Stimulated activated CD8-positive, alpha-beta memory T cell treated with anti-CD3 and anti-CD28 coated beads, Interleukin-2, amount 100 ng/mL, for 48 hours (primary cell): ENCODE measurements at regions not wholly inside any gene's neighbourhood (a gene's known extent, or its start where the extent isn't known, plus 50 kb on each side); places are given as distances from the start of the nearest gene placed in this dataset.
"Not testable (repeated sequence)": the region's sequence is repeated elsewhere in the genome, so short reads cannot be mapped to it uniquely, and the experiment has no call there.

ENCODE experiments used
- DNase-seq, 2 donors: peaks; one replicate each; pipeline ENCODE4 v3.0.0-alpha.2; 2020; ENCODE audit warnings: low read depth in 2 of 2

DNA sequence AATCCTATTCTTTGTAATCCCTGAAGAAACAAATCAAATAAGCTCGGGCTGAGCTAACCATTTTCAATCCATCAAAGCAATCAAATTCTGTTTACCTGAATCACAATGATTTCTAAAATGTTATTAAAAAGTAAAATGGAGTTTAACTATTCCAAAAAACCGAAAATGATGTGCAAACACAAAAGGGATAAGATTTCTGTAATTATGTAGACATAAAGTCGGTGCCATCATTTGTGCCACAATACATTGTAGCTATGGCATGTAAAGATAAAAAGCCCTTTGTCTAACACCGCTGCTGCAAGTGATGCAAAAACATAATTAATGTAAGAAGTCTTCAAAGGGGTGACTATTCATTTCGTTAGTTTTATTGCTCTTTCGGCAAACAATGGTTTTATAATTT, 125.1 kb upstream of the FAM204A start:
- DNase-seq: no peak

DNA sequence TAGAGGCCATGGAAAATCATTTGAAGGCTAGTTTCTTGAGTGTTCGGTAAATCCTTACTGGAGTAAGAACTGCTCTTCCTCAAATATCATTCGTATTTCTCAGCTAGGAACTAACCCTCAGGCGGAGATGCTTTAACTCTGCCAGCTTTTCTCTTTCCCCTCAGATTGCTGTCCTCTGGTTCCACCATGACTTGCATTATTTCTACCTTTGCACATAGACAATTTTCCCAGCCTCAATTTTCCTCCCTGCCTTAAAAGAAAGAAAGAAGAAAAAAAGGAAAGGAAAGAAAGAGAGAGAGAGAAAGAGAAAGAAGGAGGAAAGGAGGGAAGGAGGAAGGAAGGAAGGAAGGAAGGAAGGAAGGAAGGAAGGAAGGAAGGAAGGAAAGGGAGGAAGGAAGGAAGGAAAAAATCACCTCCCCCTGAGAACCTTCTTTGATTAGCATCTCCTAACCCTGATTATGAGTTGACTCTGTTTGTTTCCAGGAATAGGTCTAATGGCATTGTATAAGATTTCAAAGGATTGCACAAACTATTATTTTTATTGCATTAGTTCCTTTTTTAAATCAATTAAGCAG, 123.3 kb upstream of the FAM204A start:
- no peak for DNase-seq

DNA sequence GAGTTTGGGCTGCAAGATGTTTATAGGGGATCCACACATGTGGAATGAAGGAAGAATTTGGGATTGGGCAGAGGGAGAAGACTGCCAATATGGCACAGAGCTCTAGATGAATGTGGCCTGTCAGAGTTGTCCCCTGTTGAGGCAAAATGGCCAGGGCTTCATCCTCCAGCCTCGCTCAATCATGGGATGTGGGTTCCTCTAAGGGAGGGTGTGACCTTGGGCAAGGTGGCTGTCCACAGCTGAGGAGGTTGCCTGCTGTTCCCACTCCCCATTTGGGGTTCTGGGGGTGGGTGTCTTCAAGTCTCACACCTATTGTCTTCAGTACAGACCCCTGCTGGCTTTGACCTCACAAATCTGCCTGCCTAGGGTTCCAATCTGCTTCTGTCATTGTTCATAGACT, 121.6 kb upstream of the FAM204A start:
- no peak for DNase-seq

DNA sequence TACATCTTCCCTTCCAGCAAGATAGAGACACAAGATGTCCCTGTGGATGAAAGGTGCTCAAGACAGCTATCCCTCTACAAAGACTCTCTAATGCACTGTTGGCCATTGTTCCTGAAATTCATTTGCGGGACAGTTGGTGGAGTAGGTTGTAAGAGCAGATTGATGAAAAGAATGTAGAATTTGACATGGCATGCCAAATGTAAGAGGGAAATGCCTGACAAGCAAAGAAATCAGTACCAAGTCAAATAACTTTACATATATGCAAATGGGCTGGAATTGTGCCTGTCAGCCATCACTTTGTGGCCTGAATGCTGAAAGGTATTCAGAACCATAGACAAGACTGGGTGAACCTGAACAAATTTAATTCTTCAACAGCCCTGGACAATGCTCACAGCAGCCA, 120.3 kb upstream of the FAM204A start:
- no peak for DNase-seq

DNA sequence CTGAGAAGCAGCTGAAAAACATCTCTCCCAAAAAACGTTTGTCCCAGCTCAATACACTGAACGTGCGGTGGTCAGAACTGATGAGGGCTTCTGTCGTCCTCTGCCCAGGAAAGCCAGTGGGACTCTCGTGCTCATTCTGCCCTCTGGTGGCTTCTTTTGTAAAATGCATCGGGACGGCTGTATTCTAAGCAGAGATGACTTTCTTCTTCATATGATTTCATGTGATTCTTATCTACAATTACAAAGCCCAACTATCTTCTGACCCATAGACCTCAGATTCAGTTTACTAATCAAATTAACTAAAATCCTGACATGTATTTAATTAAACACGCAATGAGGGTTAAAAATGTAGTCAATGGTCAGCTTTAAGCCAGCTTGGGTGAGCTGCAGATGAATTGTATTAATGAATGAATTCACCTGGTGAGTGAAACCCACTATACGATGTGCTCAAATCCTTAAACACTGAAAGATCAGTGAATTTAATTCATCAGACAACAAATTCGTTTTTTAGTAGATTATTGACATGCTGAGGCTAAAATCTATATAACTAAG, 117.6 kb upstream of the FAM204A start:
- peak; percentile 2 to 28 for DNase-seq

DNA sequence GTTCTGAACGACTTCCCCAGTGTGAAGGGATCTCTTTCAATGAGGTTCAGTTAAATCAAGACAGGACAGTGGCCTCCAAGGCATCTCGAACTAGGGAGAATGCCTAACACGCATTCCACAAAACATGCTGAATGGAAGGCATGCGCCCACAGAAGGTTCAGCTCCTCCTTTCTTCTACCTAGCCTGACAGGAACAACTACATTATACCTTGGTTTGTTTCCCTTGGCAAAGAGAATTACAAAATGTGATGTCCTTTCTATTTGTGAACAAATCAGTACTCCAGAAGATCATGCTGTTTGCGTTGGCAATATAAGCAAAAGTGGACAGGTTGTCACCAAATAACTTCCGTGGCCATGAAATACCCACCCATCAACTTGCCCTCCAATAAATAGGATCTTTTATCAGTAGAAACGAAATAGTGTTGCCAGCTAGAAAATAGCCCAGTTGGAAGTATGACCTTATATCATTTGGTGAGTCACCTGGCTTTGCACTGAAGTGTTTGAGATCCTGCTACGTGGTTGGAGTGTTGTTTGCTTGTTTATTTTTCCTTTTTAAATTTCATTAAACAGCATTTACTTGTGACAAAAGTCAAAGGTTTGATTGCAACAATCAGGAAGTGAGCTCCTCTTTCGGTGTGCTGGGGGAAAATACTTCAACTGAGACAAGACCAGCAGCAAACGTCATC, 117.0 kb upstream of the FAM204A start:
- DNase-seq: no peak

DNA sequence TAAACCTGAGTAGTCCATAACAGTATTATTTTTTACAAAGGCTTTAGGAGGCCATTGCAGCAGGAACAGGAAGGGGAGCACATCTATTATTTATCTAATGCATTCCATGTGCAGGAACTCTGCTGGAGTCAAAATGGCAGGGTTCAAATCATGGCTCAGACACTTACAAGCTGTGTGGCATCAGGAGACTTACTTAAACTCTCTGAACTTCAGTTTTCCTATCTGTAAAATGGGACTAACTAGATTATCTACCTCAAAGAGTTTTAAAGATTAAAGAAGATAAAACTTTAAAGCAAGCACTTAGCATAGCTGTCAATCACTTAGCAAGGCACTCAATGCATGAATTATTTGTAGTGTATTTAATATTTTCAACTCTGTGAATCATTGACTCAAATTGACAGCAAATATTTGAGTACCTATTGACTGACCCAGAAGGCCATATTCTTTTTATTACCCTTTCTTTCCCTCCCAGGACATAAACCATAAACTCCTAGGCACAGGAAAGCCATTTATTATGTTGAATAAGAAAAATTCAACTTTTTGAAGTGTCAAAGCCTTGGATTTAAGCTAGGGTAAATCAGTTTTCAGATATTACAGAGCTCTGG, 115.8 kb upstream of the FAM204A start:
- no peak for DNase-seq

DNA sequence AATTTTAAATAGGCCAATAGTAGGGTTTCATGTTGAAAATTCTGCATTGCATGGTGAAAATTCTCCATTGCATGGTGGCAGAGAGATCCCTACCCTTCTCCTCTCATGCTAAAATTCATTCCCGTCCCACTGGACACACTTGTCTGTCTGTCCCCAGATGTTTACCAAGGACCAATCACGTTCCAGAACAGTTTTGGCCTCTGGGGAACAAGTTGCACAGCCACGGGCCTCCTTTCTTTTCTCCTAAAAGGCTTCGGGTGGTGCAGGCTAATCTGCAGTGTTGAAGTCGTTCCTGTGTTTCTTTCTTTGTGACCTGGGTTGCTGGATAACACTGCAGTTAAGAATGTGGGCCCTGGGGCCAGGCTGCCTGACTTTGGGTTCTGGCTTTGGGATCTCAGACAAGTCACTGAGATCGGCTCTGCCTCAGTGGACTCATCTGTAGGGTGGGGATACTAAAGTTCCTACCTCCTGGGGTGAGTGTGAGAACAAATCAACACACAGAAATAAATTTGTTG, 113.1 kb upstream of the FAM204A start:
- no peak for DNase-seq

DNA sequence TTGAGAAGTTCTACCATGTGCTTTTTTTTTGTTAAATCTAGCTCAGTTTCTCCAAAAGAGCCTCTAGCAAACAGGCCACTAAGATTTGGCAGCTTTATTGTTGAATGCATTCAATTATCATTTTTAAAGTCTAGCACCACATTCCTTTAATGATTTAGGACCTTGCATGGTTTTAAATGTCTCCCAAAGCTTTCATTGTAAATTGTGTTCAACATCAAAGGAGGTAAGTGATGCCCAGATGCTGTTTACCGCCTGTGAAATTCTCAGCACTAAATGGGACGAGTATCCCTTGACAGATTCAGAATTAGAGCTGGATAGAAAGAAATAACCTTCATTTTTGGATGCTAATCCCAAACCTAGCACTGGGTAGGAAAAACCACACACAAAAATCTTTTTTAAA, 112.1 kb upstream of the FAM204A start:
- no peak for DNase-seq

DNA sequence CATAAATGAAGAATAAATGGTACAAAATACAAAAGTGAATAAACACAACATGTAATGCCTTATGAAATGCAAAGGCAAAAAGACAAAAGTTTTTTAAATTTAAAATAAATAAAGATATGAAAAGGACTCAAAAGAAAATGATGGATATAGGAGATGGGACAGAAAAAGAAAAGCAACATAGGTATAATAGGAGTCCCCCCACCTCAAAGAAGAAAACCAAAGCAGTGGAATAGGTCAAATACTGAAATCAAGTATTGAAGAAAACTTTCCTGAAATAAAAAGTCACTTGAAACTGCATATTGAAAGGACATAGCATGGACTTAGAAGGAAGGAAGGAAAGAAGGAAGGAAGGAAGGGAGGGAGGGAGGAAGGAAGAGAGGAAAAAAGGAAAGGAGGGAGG, 110.0 kb upstream of the FAM204A start:
- DNase-seq: no peak

DNA sequence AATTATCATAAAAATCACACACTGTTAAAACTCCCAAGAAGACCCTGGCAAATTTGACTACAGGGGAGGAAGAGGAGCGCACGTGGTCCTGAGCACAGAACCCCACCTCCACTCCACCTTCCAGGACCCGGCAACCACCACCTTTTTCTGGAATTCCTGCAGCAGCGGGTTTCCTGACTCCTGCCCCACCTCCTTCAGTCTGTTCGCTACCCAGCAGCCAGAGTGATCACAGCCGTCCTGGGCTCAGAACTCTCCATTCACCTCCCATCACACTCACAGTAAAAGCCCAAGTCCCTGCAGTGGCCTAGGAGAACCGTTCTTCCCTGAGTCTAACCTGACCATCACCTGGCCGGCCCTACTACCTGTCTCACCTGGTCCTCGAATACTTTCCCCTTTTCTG, 107.4 kb upstream of the FAM204A start:
- DNase-seq: no peak

DNA sequence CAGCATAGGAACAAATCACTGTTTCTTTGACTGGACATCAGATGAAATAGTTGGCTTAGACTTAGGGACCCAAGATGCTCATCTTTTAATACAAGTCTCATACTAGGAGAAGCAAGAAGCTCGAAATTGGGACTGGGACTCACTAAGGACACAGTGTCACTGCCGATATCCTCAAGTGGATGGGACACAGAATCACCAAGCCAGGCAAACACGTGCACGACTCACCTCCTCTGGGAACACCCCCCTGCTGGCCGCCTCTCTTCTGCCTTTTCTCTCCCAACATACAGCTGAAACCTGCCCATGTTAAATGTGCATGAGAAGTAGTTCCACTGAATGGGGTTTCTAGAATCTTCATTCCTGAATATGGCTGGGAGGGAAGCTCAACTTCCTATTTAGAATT, 106.6 kb upstream of the FAM204A start:
- no peak for DNase-seq

DNA sequence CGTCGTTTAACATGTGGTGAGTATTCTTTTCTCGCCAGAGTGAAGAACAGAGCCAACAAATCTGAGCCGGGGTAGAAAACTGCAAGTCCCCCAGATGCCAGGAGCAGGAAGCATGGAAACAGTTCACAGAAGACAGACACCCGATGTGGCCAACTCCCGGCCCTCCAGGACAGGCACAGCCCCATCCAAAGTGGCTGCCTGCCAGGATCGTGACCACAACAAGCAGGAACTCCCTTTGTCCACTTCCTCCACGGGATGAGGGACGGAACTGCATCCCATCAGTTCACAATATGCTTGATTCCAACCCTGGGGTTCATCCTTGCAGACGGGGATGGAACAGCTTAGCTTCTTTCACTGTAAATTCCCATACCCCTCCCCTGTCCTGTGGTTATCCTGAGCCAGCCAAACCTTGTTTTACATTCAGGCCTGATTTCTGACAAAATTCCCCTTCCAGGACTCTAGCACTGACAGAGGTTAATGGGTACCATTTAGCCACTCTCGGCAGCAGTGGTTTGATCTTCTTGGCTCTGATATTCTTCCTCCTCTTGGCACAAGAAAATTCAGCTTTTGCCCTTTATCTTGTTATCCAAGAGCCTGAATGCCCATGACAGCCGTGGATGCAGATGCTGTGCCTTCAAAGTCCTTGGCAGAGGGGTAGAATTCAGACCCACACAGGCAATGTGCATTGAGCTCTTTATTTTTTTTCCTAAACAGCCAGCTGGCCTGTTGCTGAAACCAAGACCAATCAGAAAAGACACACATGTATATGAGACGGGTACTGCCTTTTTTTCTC, 105.5 kb upstream of the FAM204A start:
- DNase-seq: no peak

DNA sequence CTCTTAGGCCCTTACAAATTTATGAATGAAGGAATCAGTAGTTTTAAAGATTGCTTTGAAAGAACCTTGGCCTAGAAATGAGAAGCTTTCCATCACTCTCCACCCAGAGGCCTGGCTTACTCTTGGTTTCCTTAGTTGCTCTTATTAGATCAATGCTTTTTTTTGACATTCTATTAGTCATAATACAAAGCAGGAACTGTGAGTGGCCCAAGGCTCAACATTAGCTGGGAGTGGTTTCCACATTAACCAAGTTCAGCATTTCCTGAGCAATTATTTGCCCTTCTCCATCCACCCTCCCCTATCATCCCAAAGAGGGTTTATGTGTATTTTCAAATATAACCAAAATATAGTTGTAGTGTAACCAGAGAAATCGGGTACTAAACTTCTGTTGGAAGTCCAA, 103.4 kb upstream of the FAM204A start:
- no peak for DNase-seq

DNA sequence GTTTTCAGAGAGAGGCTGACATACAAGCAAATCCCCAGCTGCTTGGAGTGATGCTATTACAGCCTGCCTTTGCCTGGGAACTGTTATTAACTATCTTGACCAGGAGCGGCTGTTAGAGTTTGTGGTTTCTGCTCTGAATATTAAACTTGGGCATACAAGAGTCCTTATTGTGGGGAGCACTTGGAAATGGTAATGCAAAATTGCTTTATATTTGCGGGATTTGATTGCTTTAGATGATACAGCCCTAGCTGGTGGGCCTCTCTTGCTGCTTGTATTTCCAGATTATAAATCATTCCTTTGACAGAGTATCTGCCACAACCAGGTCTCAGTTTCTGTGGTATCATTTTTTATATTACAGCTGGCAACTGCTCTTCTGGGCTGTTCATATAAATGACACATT, 101.9 kb upstream of the FAM204A start:
- no peak for DNase-seq

DNA sequence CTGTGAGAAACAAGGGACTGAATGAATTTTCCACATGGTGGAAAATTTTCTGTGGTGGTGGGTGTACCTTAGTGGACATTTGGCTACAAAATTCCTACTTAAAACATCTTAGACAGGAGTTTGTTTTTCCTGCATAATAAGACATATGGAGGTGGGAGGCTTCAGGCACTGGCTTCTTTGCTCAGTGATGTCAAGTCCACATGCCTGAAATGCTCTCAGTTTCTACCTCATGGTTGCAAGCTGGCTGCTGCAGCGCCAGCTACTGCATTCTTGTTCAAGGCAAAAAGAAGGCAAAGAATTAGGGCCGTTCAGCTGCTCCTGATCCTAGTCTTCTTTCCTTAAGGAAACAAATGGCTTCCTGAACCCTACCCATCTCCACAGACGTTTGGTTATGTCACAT, 99.9 kb upstream of the FAM204A start:
- no peak for DNase-seq

DNA sequence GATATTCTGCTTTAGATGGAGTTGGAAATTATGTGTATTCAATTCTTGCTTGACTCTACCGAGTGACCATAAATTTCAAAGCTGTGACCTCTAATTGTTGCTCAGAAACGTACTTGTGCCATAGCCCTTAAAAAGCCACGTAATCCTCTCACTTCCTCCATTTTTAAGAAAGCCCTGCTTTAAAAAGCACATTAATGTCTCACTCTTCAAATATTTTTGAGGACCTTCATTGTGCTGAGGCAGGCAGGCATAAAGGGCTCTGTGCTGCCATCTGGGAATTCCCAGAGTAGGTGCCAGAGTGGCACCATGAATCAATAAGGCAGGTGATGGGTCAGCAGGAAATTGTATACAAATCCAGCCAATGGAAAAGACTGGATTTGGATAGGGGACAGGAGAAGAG, 97.7 kb upstream of the FAM204A start:
- no peak for DNase-seq

DNA sequence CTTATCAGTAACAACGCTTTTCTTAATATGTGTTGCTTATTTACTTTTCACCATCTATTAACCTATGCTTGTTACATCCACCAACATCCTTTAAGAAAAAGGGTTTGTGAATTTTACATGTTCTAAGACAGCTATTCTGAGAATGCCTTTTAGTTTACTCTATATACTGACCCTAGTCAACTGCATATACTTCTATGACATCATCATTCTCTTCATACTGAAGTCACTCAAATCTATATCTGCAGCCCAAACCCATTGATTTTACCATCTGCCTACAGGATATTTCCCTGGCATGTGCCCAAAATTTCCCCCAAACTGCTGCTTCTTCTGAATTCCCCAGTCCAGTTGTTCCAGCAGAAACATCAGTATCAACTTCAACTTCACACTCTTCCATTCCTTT, 94.6 kb upstream of the FAM204A start:
- DNase-seq: no peak

DNA sequence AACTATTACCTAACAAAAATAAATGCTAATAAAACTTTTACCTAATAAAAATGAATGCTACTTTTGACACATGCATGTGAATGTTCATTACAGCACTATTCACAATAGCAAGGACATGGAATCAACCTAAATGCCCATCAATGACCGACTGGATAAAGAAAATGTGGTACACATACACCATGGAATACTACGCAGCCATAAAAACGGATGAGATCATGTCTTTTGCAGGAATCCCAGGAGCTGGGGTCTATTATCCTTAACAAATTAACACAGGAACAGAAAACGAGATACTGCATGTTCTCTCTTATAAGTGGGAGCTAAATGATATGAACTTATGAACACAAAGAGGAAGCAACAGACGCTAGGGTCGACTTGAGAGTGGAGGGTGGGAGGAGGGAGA, 88.1 kb upstream of the FAM204A start:
- DNase-seq: no peak

DNA sequence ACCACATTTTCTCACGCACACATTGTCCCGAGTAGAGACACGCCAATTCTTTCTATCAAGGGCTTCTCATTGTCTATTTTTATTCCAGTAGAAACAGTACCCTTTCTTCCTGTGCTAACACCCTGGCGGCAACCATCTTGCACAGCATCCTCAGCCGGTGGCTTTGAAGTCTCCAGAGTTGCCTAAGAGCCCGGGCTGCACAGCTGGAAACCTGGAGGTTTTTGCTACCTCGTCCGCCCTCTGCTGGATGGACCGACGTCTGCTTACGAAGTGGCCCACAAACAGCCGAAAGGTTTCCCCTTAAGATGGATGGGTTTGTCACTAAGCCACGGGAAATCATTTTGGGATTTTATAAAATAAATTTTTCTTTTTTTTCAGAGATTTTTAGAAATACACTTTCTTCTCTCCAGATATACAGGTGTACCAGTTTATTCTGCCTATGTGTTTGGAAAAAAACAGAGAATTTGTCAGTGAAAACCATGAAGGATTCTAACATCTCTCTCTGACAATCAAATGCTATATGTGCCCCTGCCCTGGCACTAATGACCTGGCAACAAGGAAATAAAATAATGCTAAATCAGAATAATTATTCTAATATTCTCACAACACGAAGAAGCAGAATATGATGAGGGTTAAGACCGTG, 81.8 kb upstream of the FAM204A start:
- peak; percentile 44 to 59 for DNase-seq

DNA sequence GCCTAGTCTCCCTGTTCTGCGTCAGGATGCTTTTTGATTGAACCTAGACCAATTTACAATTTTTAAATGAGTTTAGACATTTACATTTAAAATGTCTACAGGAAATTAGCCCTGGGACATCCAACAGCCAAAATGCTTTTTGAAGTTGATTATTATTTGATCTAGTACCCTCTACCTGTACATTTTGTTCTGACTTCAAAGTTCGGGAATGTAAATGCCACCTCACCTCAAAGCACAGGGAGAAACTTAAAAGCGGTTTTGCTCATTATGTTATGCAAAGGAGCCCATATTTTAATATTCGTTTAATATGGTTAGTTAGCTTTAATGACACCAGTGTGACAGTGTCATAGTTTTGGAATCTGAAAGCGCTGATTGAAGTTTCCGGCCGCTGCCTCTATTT, 80.1 kb upstream of the FAM204A start:
- no peak for DNase-seq

DNA sequence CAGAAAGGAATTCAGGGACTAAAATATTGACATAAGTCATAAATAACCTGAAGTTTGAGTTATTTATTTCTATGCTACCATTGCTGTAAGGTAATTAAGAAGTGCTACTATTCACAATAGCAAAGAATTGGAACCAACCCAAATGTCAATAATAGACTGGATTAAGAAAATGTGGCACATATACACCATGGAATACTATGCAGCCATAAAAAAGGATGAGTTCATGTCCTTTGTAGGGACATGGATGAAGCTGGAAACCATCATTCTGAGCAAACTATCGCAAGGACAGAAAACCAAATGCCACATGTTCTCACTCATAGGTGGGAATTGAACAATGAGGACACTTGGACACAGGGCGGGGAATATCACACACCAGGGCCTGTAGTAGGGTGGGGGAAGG, 77.9 kb upstream of the FAM204A start:
- not testable (repeated sequence) for DNase-seq
